ENCODE measurements at regions not wholly inside any gene's neighbourhood (a gene's known extent, or its start where the extent isn't known, plus 50 kb on each side); places are given as distances from the start of the nearest gene placed in this dataset.

- Mint-ChIP-seq H3K36me3 (no peaks in the 10 kb centered on the region), H3K9me3 (peaks cover 3 to 12% (median 5%) of the 10 kb centered on the region in 7 donors), H3K4me1 (no peaks in the 10 kb centered on the region), H3K27me3 (ENCODE audit: low read depth in 3 of 3) (peaks cover 0 to 1% (median 0%) of the 10 kb centered on the region in 3 donors), H3K4me3 (no peak overlapping the region), H3K27ac (no peak overlapping the region)
- DNase-seq, result no peak
- no peak overlapping the region for H3K9ac ChIP-seq (ENCODE audit: insufficient read depth, low read length, poor library complexity, severe bottlenecking)
- no peaks in the 10 kb centered on the region for H3K36me3 ChIP-seq (replicated peaks in 1 of 2; ENCODE audit: control insufficient read depth in 1 of 2, insufficient read depth in 2 of 2, low read length in 2 of 2)
- TF ChIP-seq CTCF (IDR thresholded peaks at IDR 0.05), result no peak
- H3K9me3 ChIP-seq (replicated peaks in 1 of 2; ENCODE audit: control insufficient read depth in 1 of 2, insufficient read depth in 1 of 2, low read length in 2 of 2), result no peaks in the 10 kb centered on the region
- no peak overlapping the region for H3K27ac ChIP-seq (ENCODE audit: low read depth in 1 of 2, low read length in 2 of 2)
- no peaks in the 10 kb centered on the region for H4K20me1 ChIP-seq (ENCODE audit: insufficient read depth, low read length)
- H3K27me3 ChIP-seq (ENCODE audit: control insufficient read depth in 2 of 2, insufficient read depth in 2 of 2, low read length in 2 of 2), result no peaks in the 10 kb centered on the region
- H3K4me2 ChIP-seq (replicated peaks; ENCODE audit: extremely low read depth, low read length, poor library complexity, severe bottlenecking), result no peak overlapping the region
- H3K79me2 ChIP-seq (ENCODE audit: insufficient read depth, low read length), result no peaks in the 10 kb centered on the region
- WGBS (ENCODE audit: insufficient coverage), result 94% methylated on average over 4 of the region's 9 CpGs
- intact Hi-C loops (cut with micrococcal nuclease), result no loop called here
- H3K4me1 ChIP-seq (ENCODE audit: control insufficient read depth in 1 of 2, insufficient read depth in 2 of 2, low read length in 2 of 2), result no peaks in the 10 kb centered on the region
- no peak overlapping the region for H3K4me3 ChIP-seq (replicated peaks in 1 of 3; ENCODE audit: low read depth in 2 of 3, low read length in 3 of 3)
- H2AFZ ChIP-seq (ENCODE audit: insufficient read depth, low read depth, low read length, poor library complexity, severe bottlenecking), result no peak overlapping the region
Observed at GRCh38 chr2:143875295-143876233, 644.4 kb downstream of the ZEB2 start.

GRCh38 chr2:143873886-143874285, 646.0 kb downstream of the ZEB2 start:
- H3K4me1 Mint-ChIP-seq, result no peaks in the 10 kb centered on the region
- no peak for TF ChIP-seq CTCF (IDR thresholded peaks at IDR 0.05)
- Histone ChIP-seq H3K27ac (ENCODE audit: low read depth in 1 of 2, low read length in 2 of 2) (no peak overlapping the region), H3K9me3 (replicated peaks in 1 of 2; ENCODE audit: control insufficient read depth in 1 of 2, insufficient read depth in 1 of 2, low read length in 2 of 2) (peaks cover 0 to 6% of the 10 kb centered on the region in 2 donors), H3K4me1 (ENCODE audit: control insufficient read depth in 1 of 2, insufficient read depth in 2 of 2, low read length in 2 of 2) (no peaks in the 10 kb centered on the region), H3K27me3 (ENCODE audit: control insufficient read depth in 2 of 2, insufficient read depth in 2 of 2, low read length in 2 of 2) (no peaks in the 10 kb centered on the region), H3K79me2 (ENCODE audit: insufficient read depth, low read length) (no peaks in the 10 kb centered on the region), H3K9ac (ENCODE audit: insufficient read depth, low read length, poor library complexity, severe bottlenecking) (no peak overlapping the region), H2AFZ (ENCODE audit: insufficient read depth, low read depth, low read length, poor library complexity, severe bottlenecking) (no peak overlapping the region), H3K4me3 (replicated peaks in 1 of 3; ENCODE audit: low read depth in 2 of 3, low read length in 3 of 3) (no peak overlapping the region), H3K4me2 (replicated peaks; ENCODE audit: extremely low read depth, low read length, poor library complexity, severe bottlenecking) (no peak overlapping the region), H3K36me3 (replicated peaks in 1 of 2; ENCODE audit: control insufficient read depth in 1 of 2, insufficient read depth in 2 of 2, low read length in 2 of 2) (no peaks in the 10 kb centered on the region), H4K20me1 (ENCODE audit: insufficient read depth, low read length) (no peaks in the 10 kb centered on the region)
- peaks cover 3 to 16% (median 12%) of the 10 kb centered on the region in 7 donors for H3K9me3 Mint-ChIP-seq
- no peak for DNase-seq
- intact Hi-C loops (cut with micrococcal nuclease), result no loop called here
- peaks cover 0 to 1% (median 0%) of the 10 kb centered on the region in 3 donors for H3K27me3 Mint-ChIP-seq (ENCODE audit: low read depth in 3 of 3)
- H3K4me3 Mint-ChIP-seq, result no peak overlapping the region
- no peak overlapping the region for H3K27ac Mint-ChIP-seq
- 100% methylated on average over 1 of the region's 3 CpGs for WGBS (ENCODE audit: insufficient coverage)
- no peaks in the 10 kb centered on the region for H3K36me3 Mint-ChIP-seq

All from CD14-positive monocyte (primary cell).